GM12875 (cell line): ENCODE measurements at regions not wholly inside any gene's neighbourhood (a gene's known extent, or its start where the extent isn't known, plus 50 kb on each side); places are given as distances from the start of the nearest gene placed in this dataset.

Experiments used
- H3K4me3 ChIP-seq: one replicate; pipeline ENCODE4 v1.5.1; 2011; ENCODE audit warnings: low read depth, low read length, control low read depth
- CTCF ChIP-seq: IDR thresholded peaks from 2 replicates; pipeline ENCODE4 v1.5.1; 2011; ENCODE audit warnings: low read depth, mild to moderate bottlenecking, control low read depth, inconsistent platforms, low read length, moderate library complexity, borderline replicate concordance; ENCODE audit not compliant: insufficient read depth

- no peak for TF ChIP-seq CTCF
- no peak overlapping the region for H3K4me3 ChIP-seq
Observed at GRCh38 chr6:26218824-26219223, 131.6 kb downstream of the HFE start.

GRCh38 chr6:26220145-26220970 is 133.1 kb downstream of the HFE start:
- no peak for TF ChIP-seq CTCF
- H3K4me3 ChIP-seq = no peak overlapping the region

- H3K4me3 ChIP-seq = no peak overlapping the region
- no peak for TF ChIP-seq CTCF
Observed at GRCh38 chr6:26221186-26221585, 134.0 kb downstream of the HFE start.

- no peak for TF ChIP-seq CTCF
- H3K4me3 ChIP-seq = no peak overlapping the region
Observed at GRCh38 chr6:26222571-26222970, 135.3 kb downstream of the HFE start.

- TF ChIP-seq CTCF = no peak
- peak overlapping the region; percentile 47 for H3K4me3 ChIP-seq
Observed at GRCh38 chr6:26223228-26223627, 136.0 kb downstream of the HFE start.

GRCh38 chr6:26223650-26224546 is 136.7 kb downstream of the HFE start:
- peak overlapping the region; percentile 47 for H3K4me3 ChIP-seq
- no peak for TF ChIP-seq CTCF

- TF ChIP-seq CTCF = no peak
- no peak overlapping the region for H3K4me3 ChIP-seq
Observed at GRCh38 chr6:26224547-26224912, 137.3 kb downstream of the HFE start.
